Progenitor cell of endocrine pancreas (in vitro differentiated cells): ENCODE measurements at regions not wholly inside any gene's neighbourhood (a gene's known extent, or its start where the extent isn't known, plus 50 kb on each side); places are given as distances from the start of the nearest gene placed in this dataset.

Experiments used
- DNase-seq: peaks from one replicate; pipeline ENCODE4 v3.0.0; 2021; ENCODE audit warnings: low spot score; ENCODE audit not compliant: unreplicated experiment
- H3K27ac Mint-ChIP-seq: 2 replicates; pipeline ENCODE4 v1.8.0; 2021; ENCODE audit warnings: mild to moderate bottlenecking, moderate library complexity, mixed read lengths
- H3K27me3 Mint-ChIP-seq: 2 replicates; pipeline ENCODE4 v1.8.0; 2021; ENCODE audit warnings: mixed read lengths
- H3K36me3 Mint-ChIP-seq: 2 replicates; pipeline ENCODE4 v1.8.0; 2022; ENCODE audit warnings: mixed read lengths; ENCODE audit not compliant: insufficient read depth
- H3K4me1 Mint-ChIP-seq: 2 replicates; pipeline ENCODE4 v1.8.0; 2021; ENCODE audit warnings: low read depth, mixed read lengths
- H3K4me3 Mint-ChIP-seq: 2 replicates; pipeline ENCODE4 v1.8.0; 2021; ENCODE audit warnings: low read depth, mild to moderate bottlenecking, moderate library complexity, mixed read lengths
- H3K9me3 Mint-ChIP-seq: 2 replicates; pipeline ENCODE4 v1.8.0; 2021; ENCODE audit warnings: low read depth, mixed read lengths
- TF ChIP-seq, protein P1 (sequence below): fragments of 200-600 bp; sonication (generic); IDR thresholded peaks from one replicate; pipeline ENCODE4 v1.5.0; 2021; ENCODE audit warnings: antibody characterized with exemption, mild to moderate bottlenecking; ENCODE audit not compliant: unreplicated experiment

DNA sequence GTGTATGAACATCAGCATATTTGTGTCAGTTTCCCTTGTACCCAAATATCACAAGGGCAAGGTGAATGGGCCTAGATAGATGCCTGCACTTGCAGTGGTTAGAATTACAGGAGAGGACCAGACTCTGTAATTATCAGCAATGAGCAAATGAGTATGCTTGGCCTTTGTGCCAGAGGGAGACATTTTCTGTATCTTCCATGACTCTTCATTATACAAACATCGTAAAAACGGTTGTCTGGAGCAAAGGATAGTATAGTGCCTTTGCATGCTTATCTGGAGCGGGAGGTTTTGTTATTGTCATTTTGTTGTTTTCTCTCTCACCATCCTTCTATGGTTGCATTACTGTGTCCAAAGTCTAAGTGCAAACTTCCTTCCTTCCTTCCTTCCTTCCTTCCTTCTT is 1568.5 kb upstream of the NUDT12 start:
- Mint-ChIP-seq H3K9me3 (peaks cover 22% of the 10 kb centered on the region), H3K36me3 (peaks cover 1% of the 10 kb centered on the region), H3K27me3 (no peaks in the 10 kb centered on the region), H3K27ac (no peak overlapping the region), H3K4me1 (peaks cover 12% of the 10 kb centered on the region), H3K4me3 (no peak overlapping the region)
- no peak for DNase-seq
- TF ChIP-seq, protein P1, sequence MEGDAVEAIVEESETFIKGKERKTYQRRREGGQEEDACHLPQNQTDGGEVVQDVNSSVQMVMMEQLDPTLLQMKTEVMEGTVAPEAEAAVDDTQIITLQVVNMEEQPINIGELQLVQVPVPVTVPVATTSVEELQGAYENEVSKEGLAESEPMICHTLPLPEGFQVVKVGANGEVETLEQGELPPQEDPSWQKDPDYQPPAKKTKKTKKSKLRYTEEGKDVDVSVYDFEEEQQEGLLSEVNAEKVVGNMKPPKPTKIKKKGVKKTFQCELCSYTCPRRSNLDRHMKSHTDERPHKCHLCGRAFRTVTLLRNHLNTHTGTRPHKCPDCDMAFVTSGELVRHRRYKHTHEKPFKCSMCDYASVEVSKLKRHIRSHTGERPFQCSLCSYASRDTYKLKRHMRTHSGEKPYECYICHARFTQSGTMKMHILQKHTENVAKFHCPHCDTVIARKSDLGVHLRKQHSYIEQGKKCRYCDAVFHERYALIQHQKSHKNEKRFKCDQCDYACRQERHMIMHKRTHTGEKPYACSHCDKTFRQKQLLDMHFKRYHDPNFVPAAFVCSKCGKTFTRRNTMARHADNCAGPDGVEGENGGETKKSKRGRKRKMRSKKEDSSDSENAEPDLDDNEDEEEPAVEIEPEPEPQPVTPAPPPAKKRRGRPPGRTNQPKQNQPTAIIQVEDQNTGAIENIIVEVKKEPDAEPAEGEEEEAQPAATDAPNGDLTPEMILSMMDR = no peak

DNA sequence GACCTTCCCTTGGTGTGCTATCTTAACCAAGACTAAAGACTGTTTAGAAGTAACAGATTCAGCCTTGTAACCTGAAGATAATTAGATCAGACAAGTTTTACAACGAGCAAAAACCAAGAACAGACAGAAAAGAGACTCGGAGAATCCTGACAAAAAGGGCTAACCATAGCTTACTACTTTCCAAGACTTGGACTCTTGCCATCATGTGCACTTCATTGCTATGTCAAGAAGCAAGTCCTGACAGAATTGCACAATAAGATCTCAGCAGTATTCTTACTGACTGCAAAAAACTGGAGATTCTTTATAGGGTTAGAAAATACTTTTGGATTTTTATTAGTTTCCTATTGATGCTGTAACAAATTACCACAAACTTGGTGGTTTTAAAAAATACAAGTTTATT is 1539.0 kb upstream of the NUDT12 start:
- no peak for DNase-seq
- no peaks in the 10 kb centered on the region for H3K9me3 Mint-ChIP-seq

DNA sequence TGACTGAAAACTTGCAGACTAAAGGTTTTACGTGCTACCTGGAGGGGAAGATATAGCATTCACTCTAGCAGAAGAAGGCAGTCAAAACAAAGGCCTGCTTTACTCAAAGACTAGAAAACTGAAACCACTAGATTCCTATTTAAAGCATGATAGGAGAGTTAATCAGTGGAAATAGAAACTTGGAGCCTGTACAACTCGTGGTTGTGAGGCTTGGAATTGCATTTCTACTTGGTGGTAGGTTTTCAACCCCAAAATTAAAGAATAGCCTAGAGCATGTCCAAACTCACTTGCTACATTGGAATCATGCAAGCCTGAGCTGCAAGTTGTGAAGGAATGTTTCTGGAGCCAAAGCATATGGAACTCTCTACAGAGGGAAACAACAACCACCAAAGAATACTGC is 1526.4 kb upstream of the NUDT12 start:
- no peak for DNase-seq
- Mint-ChIP-seq H3K36me3 (peaks cover 5% of the 10 kb centered on the region), H3K27me3 (no peaks in the 10 kb centered on the region), H3K27ac (no peak overlapping the region), H3K4me1 (peaks cover 8% of the 10 kb centered on the region), H3K4me3 (no peak overlapping the region), H3K9me3 (peaks cover 23% of the 10 kb centered on the region)
- TF ChIP-seq, protein P1 = no peak

More for the DNA sequence above, 1539.0 kb upstream of the NUDT12 start:
- no peaks in the 10 kb centered on the region for H3K36me3 Mint-ChIP-seq
- no peaks in the 10 kb centered on the region for H3K4me1 Mint-ChIP-seq
- H3K27me3 Mint-ChIP-seq = no peaks in the 10 kb centered on the region
- H3K4me3 Mint-ChIP-seq = no peak overlapping the region
- no peak overlapping the region for H3K27ac Mint-ChIP-seq
- TF ChIP-seq, protein P1 = no peak

DNA sequence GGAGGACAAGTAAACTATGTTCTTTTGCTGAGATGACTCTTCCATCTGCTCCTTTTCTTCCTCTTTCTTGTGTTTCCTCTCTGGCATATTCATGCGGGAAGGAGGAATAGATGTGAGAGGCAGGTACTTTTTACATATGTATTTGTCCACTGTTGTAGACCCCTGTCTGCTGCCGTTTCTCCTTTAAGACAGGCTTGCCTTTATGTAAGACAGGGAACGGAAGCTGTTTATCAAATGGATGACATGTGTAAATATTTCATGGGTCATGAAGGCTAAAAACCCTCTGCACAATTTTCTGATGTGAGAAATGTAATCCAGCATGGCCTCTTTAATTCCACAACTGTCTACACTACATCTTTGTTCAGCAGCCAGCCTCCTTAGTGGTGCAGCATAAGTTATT is 1525.5 kb upstream of the NUDT12 start:
- TF ChIP-seq, protein P1 = no peak
- Mint-ChIP-seq H3K36me3 (peaks cover 4% of the 10 kb centered on the region), H3K27me3 (no peaks in the 10 kb centered on the region), H3K27ac (no peak overlapping the region), H3K4me3 (no peak overlapping the region), H3K9me3 (peaks cover 14% of the 10 kb centered on the region), H3K4me1 (peaks cover 8% of the 10 kb centered on the region)
- DNase-seq = no peak

DNA sequence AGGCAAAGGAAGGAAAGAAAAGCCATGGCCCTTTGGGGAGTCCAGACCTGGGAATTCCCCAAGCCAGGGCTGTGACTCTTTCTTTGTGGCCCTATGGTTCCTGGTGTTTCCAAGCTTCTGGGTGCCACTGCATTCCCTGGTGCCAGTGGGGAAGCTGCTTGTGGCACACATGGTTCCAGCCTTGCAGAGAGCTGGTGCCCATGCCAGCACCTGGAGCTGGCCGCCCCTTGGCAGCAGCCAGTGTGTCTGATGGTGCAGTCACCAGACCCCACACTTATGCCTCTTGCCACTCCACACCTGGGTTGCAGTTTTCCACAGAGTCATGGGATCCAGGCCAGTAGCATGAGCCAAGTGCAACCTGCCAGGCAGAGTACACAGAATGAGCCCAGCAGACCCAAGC is 1495.3 kb upstream of the NUDT12 start:
- no peak for DNase-seq
- Mint-ChIP-seq H3K27me3 (no peaks in the 10 kb centered on the region), H3K27ac (no peak overlapping the region), H3K4me1 (peaks cover 6% of the 10 kb centered on the region), H3K4me3 (no peak overlapping the region), H3K9me3 (peaks cover 9% of the 10 kb centered on the region), H3K36me3 (peaks cover 4% of the 10 kb centered on the region)
- TF ChIP-seq, protein P1 = no peak
